GM18498 (cell line): ENCODE measurements at regions not wholly inside any gene's neighbourhood (a gene's known extent, or its start where the extent isn't known, plus 50 kb on each side); places are given as distances from the start of the nearest gene placed in this dataset.

Source experiments
- ATAC-seq: cut with Tn5 transposase; IDR thresholded peaks from one replicate; pipeline ENCODE4 v1.9.1; 2021; ENCODE audit warnings: mild to moderate bottlenecking, moderate library complexity; ENCODE audit not compliant: unreplicated experiment

DNA sequence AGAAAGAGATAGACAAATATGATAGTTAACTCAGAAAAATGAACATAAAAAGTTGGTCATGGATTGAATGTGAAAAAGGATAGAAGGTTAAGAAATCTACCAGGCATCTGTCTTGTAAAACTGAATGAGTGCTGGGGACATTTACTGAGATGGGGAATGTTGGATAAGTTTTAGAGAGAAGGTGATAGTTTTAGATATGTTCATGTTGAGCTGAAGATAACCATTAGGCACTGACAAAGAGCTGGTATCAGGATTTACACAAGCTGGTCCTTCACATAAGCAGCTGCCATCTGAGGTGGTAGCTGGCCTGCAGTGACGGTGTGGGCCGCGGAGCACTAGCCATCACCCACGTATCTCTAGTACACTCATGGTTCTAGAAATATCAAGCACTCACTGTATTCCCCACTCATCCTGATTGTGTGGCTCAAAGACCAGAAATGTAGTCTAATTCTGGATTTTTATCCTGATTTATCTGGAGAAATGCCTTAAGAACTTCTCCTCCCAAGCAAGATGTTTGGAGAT lies 194.4 kb upstream of the KCNJ16 start:
- ATAC-seq, result no peak

GRCh38 chr17:69882281-69882680 lies 192.7 kb upstream of the KCNJ16 start:
- no peak for ATAC-seq

DNA sequence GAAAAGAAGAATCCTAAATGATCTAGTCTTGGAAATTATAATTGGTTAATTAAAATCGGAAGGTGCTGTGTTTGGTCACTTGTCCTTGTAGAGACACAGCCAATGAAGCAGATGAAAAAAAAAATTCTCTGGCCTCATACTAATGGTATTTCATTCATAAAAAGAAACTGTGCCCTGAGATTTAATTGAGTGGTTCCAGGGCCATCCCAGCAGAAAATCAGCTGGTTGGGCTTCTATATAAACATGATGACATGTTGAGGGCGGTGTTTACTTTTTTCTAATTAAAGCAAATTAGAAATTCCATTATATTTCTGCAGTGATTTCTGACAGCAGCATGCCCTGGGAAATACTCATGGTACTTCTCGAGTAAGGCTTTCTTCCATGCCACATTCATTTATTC lies 191.9 kb upstream of the KCNJ16 start:
- no peak for ATAC-seq

DNA sequence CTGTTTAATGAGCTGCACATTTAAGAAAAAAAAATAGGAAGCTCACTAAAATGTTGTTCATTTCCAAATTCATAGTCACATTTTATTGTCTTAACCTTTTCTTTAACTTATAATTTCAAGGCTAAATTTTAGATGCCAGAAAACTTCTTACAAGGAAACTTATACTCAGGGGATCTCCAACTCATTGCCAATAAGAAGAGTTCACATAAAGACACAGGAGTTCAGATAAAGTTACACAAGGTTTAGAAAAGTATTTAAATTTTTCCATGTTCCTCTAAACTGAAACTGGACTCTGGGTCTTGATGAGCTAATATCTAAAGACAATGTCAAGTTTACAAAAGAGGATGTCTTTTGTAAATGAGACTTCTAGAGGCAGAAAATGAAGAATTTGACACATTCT lies 190.7 kb upstream of the KCNJ16 start:
- no peak for ATAC-seq

DNA sequence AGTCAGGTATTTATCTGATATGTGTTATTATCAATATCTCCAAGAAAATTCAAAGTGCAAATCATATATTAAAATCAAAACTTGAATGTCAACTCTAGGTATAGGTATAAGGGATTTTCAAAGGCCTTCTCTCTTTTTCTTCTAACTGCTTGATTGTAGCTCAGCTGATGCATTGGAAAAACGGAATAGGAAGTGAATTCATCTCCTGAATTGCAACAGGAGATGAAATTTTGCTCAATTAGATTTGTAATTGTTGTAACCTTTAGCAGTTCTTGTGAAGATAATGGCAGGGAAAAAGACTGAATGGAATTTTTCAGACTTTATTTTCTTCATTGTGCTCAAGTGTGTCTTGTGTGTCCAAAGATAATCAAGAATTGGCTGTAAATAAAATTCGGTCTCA lies 190.2 kb upstream of the KCNJ16 start:
- no peak for ATAC-seq

GRCh38 chr17:69898601-69899000 lies 176.4 kb upstream of the KCNJ16 start:
- no peak for ATAC-seq

GRCh38 chr17:69900101-69900500 lies 174.9 kb upstream of the KCNJ16 start:
- ATAC-seq, result no peak

GRCh38 chr17:69900829-69901228 lies 174.2 kb upstream of the KCNJ16 start:
- ATAC-seq, result no peak

DNA sequence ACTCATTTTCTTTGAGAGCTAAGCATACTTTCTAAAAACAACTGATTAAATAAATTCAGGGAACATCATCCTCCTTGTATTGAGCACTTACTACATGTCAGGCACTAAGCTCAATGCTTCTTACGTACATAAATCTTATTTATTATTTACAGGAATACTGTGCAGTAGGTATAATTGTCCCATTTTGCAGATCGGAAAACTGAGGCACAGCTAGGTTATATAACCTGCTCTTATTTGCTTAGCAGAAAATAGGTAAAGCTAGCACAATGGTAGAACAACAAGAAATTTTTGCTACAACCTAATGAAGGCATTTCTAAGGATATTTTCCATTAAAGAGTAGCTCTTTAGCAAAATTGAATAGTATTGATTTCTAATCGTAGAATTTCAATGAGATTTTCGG lies 168.7 kb upstream of the KCNJ16 start:
- no peak for ATAC-seq

GRCh38 chr17:69907132-69907847 lies 167.7 kb upstream of the KCNJ16 start:
- no peak for ATAC-seq

GRCh38 chr17:69908626-69909368 lies 166.2 kb upstream of the KCNJ16 start:
- ATAC-seq, result no peak

- ATAC-seq, result no peak
Measured at GRCh38 chr17:69909389-69909788, 165.6 kb upstream of the KCNJ16 start.

DNA sequence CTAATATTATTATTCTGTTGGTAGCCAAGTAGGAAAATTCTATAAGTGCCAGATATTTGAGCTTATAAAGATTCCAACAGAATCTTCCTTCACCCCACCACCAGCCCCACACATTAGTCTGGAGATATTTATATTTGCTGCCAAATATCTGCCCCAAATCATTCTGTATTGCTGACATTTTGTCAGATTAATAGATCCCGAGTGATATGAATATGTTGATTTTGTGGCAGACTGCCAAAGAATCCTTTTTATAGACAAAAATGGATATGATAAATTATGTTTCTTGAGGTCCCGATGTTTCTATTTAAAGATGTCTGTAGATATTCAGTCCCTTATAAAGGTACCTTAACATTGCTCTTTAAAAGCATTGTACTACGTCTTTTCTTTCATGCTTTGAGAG lies 162.2 kb upstream of the KCNJ16 start:
- no peak for ATAC-seq

DNA sequence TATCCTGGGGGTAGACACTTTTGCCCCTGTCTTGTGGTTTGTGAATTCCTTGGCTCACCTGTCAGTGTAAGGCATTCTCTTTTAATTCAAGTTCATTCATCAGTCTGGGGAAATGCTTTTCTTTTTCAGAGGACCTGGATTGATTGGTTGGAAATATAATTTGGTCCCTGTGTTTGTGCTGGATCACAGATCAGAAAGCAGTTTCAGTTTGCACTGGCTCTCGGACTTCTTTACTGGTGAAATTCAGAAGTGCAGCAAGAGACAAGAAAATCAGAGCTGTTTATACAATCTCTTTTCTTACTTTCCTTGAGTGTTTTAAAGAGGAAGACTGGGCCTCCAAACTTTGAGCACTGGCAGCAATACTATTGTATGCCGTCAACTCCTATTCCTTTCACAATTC lies 161.8 kb upstream of the KCNJ16 start:
- ATAC-seq, result no peak

GRCh38 chr17:69913616-69914015 lies 161.4 kb upstream of the KCNJ16 start:
- ATAC-seq, result no peak

DNA sequence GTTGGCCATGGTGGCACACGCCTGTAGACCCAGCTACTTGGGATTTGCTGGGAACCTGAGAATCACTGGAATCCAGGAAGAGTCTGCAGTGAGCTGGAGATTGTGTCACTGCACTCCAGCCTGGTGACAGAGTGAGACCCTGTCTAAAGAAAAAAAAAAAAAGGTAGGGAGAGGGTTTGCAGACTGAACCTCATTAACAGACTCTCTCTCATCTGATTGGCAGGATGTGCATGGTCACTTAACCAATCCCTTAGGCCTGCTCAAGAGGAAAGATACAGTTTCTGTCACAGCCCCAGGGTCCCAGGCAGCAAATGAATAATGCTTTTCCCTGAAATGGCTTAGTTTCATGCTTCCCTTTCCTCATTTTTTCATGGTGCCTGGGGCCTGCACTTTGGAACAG lies 160.5 kb upstream of the KCNJ16 start:
- ATAC-seq, result no peak

DNA sequence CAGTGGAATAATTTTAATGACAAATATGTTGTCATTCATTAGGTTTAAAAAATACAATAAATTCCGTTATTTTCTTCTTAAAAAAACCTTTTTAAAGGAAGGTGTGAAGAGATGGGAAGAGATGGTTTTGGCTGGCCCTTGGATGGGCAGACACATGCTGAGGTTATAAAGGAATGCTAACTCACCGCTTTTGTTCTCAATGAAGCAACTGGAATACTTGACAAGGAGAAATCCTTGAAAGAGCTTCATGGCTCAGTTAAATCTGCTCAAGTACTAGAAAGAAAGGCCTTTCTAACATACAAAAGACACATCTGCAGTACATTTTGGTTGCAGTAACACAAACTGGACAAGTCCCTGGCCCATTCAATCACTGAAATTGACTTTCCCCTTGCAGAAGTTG lies 158.3 kb upstream of the KCNJ16 start:
- no peak for ATAC-seq

DNA sequence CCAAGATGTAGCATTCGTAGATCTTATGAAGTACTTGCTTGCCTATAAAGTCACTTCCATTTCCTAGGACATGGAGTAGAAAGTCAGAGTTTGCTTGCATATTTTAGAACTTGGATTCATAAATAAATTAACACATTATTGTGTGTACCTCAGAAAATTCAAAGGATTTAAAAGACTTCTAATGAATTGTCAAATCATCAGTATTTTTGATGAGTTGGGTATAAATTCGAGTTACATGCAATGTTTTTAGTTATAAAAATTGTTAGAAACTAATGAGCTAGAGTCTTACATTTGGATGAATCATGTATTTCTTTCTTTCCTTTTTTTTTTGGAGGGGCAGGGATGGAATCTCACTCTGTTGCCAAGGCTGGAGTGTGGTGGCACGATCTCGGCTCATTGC lies 156.9 kb upstream of the KCNJ16 start:
- ATAC-seq, result no peak

DNA sequence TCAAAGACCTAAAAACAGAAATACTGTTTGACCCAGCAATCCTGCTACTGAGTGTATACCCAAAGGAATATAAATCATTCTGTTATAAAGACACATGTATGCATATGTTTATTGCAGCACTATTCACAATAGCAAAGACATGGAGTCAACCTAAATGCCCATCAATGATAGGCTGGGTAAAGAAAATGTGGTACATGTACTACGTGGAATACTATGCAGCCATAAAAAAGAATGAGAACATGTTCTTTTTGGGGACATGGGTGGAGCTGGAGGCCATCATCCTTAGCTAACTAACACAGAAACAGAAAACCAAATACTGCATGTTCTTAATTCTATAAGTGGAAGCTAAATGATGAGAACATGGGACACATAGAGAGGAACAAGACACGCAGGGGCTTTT lies 155.2 kb upstream of the KCNJ16 start:
- no peak for ATAC-seq

DNA sequence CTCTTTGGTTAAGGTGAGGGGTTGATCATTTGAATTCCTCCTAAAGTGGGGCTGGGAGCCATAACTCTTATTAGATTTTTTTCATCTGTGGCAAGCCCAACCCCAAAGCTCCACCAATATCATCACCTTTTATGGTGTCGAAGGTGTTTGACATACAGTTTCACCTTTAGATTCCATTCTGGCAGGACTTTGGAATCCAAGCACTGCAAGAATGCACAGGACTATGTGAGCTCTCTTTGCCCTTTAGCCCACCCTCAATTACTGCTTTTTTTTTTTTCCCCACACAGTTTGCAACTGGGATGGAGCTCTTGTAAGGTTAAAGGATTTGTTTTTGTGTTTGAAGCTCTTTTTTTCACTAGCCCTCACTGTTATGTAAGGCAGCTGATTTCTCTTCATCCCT lies 154.0 kb upstream of the KCNJ16 start:
- no peak for ATAC-seq

- ATAC-seq, result no peak
Measured at GRCh38 chr17:69928611-69929010, 146.4 kb upstream of the KCNJ16 start.

DNA sequence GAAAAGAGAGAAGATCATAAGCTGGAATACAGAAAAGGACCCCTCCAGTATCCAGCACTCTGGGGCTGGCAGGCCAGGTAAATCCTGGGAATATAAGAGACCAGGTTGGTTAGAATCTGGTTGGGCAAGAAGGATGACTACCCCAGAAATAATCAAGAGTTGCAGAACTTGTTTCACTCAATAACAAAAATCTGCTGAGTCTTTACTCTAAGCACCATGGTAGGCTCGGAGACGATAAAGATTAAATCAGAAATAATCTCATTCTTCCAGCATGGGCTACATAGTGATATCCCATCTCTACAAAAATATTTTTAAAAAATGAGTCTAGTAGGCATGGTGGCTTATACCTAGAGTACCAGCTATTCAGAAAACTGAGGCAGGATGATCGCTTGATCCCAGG lies 138.0 kb upstream of the KCNJ16 start:
- no peak for ATAC-seq
